ENCODE measurements at regions not wholly inside any gene's neighbourhood (a gene's known extent, or its start where the extent isn't known, plus 50 kb on each side); places are given as distances from the start of the nearest gene placed in this dataset.

DNA sequence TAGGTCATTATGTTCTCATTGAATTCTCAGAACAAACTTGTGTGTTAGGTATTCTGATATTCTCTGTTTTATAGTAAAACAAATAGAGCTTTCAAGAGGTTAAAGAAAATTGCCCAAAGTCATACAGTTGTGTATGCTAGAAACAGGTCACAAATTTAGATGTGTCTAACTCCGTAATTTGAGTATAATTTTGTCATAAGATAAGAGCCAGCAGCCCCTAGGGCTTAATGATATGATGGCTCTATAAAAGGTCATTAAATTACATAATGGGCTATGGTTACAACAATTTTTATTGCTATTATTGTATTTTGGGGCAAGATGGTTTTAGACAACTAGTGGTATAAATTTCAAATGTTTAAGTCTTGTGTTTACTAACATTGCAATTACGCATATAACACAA lies 701.9 kb downstream of the LUZP2 start:
- no peak for DNase-seq (ENCODE audit: extremely low spot score in 2 of 2)
- no peak for TF ChIP-seq POLR2AphosphoS5 (IDR thresholded peaks at IDR 0.05; ENCODE audit: insufficient read depth in 1 of 2, low read depth in 1 of 2)
- no peak for TF ChIP-seq POLR2A (IDR thresholded peaks at IDR 0.05)
- TF ChIP-seq, protein P1, sequence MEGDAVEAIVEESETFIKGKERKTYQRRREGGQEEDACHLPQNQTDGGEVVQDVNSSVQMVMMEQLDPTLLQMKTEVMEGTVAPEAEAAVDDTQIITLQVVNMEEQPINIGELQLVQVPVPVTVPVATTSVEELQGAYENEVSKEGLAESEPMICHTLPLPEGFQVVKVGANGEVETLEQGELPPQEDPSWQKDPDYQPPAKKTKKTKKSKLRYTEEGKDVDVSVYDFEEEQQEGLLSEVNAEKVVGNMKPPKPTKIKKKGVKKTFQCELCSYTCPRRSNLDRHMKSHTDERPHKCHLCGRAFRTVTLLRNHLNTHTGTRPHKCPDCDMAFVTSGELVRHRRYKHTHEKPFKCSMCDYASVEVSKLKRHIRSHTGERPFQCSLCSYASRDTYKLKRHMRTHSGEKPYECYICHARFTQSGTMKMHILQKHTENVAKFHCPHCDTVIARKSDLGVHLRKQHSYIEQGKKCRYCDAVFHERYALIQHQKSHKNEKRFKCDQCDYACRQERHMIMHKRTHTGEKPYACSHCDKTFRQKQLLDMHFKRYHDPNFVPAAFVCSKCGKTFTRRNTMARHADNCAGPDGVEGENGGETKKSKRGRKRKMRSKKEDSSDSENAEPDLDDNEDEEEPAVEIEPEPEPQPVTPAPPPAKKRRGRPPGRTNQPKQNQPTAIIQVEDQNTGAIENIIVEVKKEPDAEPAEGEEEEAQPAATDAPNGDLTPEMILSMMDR (IDR thresholded peaks at IDR 0.05) = no peak
- Histone ChIP-seq H3K27ac (no peak overlapping the region), H3K9me3 (no peaks in the 10 kb centered on the region), H3K27me3 (no peaks in the 10 kb centered on the region), H3K4me1 (no peaks in the 10 kb centered on the region), H3K36me3 (no peaks in the 10 kb centered on the region), H3K4me3 (no peak overlapping the region)
- intact Hi-C loops (cut with DNase I) = no loop called here

DNA sequence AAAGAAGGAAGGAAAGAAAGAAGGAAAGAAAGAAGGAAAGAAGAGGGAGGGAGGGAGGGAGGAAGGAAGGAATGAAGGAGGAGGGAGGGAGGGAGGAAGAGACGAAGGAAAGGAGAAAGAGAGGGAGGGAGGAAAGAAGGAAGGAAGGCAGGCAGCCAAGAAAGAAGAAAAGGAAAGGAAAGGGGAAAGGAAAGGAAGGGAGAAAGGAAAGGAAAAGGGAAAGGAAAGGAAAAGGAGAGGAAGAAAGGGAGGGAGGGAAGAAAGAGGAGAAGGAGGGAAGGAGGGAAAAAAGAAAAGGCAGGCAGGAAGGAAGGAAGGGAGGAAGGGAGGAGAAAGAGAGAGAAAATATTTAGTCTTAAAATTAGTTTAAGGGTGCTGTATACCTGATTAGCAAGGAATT lies 704.1 kb downstream of the LUZP2 start:
- DNase-seq (ENCODE audit: extremely low spot score in 2 of 2) = no peak
- Histone ChIP-seq H3K36me3 (no peaks in the 10 kb centered on the region), H3K27me3 (no peaks in the 10 kb centered on the region), H3K4me3 (no peak overlapping the region), H3K27ac (no peak overlapping the region), H3K4me1 (no peaks in the 10 kb centered on the region), H3K9me3 (no peaks in the 10 kb centered on the region)
- TF ChIP-seq POLR2A (IDR thresholded peaks at IDR 0.05) = no peak
- no peak for TF ChIP-seq POLR2AphosphoS5 (IDR thresholded peaks at IDR 0.05; ENCODE audit: insufficient read depth in 1 of 2, low read depth in 1 of 2)
- TF ChIP-seq, protein P1 (IDR thresholded peaks at IDR 0.05) = no peak
- intact Hi-C loops (cut with DNase I) = no loop called here

DNA sequence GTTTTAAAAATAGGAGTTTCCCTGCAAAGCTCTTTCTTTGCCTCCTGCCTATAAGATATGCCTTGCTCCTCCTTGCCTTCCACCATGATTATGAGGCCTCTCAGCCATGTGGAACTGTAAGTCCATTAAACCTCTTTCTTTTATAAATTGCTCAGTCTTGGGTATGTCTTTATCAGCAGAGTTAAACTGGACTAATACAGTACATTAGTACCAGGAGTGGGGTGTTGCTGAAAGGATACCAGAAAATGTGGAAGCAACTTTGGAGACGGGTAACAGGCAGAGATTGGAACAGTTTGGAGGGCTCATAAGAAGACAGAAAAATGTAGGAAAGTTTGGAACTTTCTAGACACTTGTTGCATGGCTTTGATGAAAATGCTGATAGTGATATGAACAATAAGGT lies 709.9 kb downstream of the LUZP2 start:
- TF ChIP-seq POLR2AphosphoS5 (IDR thresholded peaks at IDR 0.05; ENCODE audit: insufficient read depth in 1 of 2, low read depth in 1 of 2) (no peak), POLR2A (IDR thresholded peaks at IDR 0.05) (no peak)
- TF ChIP-seq, protein P1 (IDR thresholded peaks at IDR 0.05) = no peak
- H3K27ac ChIP-seq = no peak overlapping the region

DNA sequence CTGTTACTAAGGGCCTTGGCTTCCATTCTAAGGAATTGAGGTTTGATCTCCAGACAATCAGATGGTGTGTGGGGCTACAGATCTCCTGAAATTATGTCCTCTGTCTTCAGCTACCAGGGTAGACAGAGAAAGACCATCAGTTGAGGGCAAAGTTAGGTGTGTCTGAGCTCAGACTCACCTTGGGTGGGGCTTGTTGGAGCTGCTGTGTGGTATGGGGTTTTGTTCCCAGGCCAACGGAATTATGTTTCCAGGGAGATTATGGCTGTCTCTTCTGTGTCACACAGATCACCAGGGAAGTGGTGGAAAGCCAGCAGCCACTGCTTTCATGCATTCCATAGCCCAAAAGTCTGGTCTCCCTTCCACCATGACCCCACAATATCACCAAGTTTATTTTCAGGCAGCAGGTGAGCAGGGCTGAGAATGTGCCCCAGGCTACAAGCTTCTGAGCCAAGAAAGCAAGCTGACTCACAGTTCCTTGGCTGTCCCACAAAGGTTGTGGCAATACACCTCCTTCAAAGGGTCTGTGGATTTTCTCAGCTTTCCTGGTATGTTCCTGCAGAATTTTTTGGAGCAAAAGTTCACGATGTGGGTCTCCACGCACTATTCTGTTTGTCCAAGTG lies 714.9 kb downstream of the LUZP2 start:
- Histone ChIP-seq H3K27ac (no peak overlapping the region), H3K4me3 (no peak overlapping the region), H3K4me1 (no peaks in the 10 kb centered on the region), H3K27me3 (no peaks in the 10 kb centered on the region), H3K36me3 (no peaks in the 10 kb centered on the region), H3K9me3 (no peaks in the 10 kb centered on the region)
- intact Hi-C loops (cut with DNase I) = no loop called here
- no peak for DNase-seq (ENCODE audit: extremely low spot score in 2 of 2)
- no peak for TF ChIP-seq POLR2AphosphoS5 (IDR thresholded peaks at IDR 0.05; ENCODE audit: insufficient read depth in 1 of 2, low read depth in 1 of 2)
- TF ChIP-seq, protein P1 (IDR thresholded peaks at IDR 0.05) = no peak
- TF ChIP-seq POLR2A (IDR thresholded peaks at IDR 0.05) = no peak

More for the DNA sequence above, 709.9 kb downstream of the LUZP2 start:
- Histone ChIP-seq H3K4me3 (no peak overlapping the region), H3K4me1 (no peaks in the 10 kb centered on the region), H3K27me3 (no peaks in the 10 kb centered on the region), H3K36me3 (no peaks in the 10 kb centered on the region), H3K9me3 (no peaks in the 10 kb centered on the region)
- intact Hi-C loops (cut with DNase I) = no loop called here
- no peak for DNase-seq (ENCODE audit: extremely low spot score in 2 of 2)

DNA sequence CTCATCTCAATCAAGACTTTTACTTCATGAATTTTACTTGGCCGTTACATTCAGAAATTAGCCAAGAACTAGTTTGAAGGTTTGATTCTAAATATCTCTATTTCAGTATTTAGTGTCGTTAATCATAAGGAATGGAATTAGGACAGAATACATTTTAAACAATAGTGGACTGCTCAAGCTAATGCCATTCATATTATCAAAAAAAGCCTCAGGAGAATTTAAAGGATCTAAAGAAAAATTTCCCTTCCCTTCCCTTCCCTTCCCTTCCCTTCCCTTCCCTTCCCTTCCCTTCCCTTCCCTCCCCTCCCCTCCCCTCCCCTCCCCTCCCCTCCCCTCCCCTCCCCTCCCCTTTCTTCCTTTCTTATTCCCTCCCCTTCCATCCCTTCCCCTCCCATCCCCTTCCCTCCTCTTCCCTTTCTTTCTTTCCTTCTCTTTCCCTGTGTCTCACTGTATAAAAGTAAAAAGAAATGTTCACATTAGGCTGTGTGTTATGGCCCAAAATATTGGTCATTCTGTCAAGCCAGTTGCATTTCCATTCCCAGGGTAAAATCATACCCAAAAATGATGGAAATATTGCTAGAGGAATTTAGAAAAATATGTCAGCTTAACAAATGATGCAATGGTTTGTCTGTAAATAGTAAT lies 717.8 kb downstream of the LUZP2 start:
- TF ChIP-seq POLR2AphosphoS5 (IDR thresholded peaks at IDR 0.05; ENCODE audit: insufficient read depth in 1 of 2, low read depth in 1 of 2) (no peak), POLR2A (IDR thresholded peaks at IDR 0.05) (no peak)
- TF ChIP-seq, protein P1 (IDR thresholded peaks at IDR 0.05) = no peak
- no peak for DNase-seq (ENCODE audit: extremely low spot score in 2 of 2)
- Histone ChIP-seq H3K4me3 (no peak overlapping the region), H3K4me1 (no peaks in the 10 kb centered on the region), H3K27me3 (no peaks in the 10 kb centered on the region), H3K27ac (no peak overlapping the region), H3K36me3 (no peaks in the 10 kb centered on the region), H3K9me3 (no peaks in the 10 kb centered on the region)
- intact Hi-C loops (cut with DNase I) = no loop called here

All from vagina (tissue), 2 donors.